Gastrocnemius medialis (tissue), 4 donors: ENCODE measurements at regions not wholly inside any gene's neighbourhood (a gene's known extent, or its start where the extent isn't known, plus 50 kb on each side); places are given as distances from the start of the nearest gene placed in this dataset.

ENCODE experiments used
- CTCF ChIP-seq, 5 experiments: fragments of 450-650 bp in 3 of 5; fragments of 200-600 bp in 2 of 5; sonication (generic) in 2 of 5; IDR thresholded peaks in 4 of 5; conservative IDR thresholded peaks in 1 of 5; 1 replicate in 4 of 5; 2 replicates in 1 of 5; pipeline ENCODE4 v1.5.1; 2016 to 2019; ENCODE audit warnings: antibody characterized with exemption in 5 of 5, mild to moderate bottlenecking in 3 of 5, moderate library complexity in 3 of 5
- POLR2A ChIP-seq, 2 donors: fragments of 450-650 bp; IDR thresholded peaks; one replicate each; pipeline ENCODE4 v1.6.1; 2017; ENCODE audit warnings: antibody characterized with exemption in 2 of 2, mild to moderate bottlenecking in 2 of 2, moderate library complexity in 2 of 2

DNA sequence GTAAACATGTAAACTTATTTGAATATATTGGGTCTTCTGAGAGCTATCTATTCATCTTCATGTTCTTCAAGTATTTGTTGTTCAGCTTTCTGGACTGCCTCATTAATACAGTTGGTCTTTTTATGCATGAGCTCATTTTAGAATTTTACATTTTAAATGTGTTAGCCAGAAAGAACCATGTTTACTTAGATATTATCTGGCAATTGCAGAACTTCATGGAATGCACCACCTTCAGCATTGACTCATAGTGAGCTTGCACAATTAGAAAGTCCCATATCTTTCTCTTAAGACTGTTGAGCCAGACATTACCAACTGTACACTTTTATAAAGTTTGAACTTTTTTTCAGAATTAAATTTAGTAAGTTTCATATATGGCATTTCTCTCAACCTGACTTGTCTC, 536.7 kb downstream of the RIT2 start:
- TF ChIP-seq CTCF (IDR thresholded peaks at IDR 0.05 in 4 of 5, conservative IDR thresholded peaks at IDR 0.05 in 1 of 5) (no peak), POLR2A (IDR thresholded peaks at IDR 0.05) (no peak)
